ENCODE measurements at regions not wholly inside any gene's neighbourhood (a gene's known extent, or its start where the extent isn't known, plus 50 kb on each side); places are given as distances from the start of the nearest gene placed in this dataset.

DNA sequence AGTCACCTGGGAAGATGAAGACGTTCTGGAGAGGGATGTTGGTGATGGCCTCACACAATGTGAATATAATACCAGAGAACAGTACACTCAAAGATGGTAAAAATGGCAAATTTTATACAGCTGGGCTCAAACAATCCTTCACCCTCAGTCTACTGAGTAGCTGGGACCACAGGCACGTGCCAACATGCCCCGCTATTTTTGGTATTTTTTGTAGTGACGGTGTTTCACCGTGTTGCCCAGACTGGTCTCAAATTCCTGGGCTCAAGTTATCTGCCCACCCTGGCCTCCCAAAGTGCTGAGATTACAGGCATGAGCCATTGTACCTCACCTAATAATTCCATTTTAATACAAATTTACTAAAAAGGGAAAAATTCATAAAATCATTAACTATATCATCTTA, 280.3 kb upstream of the HSFY2 start:
- Histone ChIP-seq H2AFZ (ENCODE audit: low read length, unreplicated experiment) (no peak overlapping the region), H3K27ac (ENCODE audit: low read depth, low read length) (no peak overlapping the region), H3K4me1 (ENCODE audit: control insufficient read depth, insufficient read depth, low read length, unreplicated experiment) (peaks cover 2% of the 10 kb centered on the region), H3K27me3 (ENCODE audit: insufficient read depth, low read length) (no peaks in the 10 kb centered on the region), H3K4me3 (ENCODE audit: low read depth, low read length) (no peak overlapping the region), H3K79me2 (ENCODE audit: control insufficient read depth, insufficient read depth, low read length, unreplicated experiment) (no peaks in the 10 kb centered on the region), H3K36me3 (ENCODE audit: insufficient read depth, low read length) (no peaks in the 10 kb centered on the region)

DNA sequence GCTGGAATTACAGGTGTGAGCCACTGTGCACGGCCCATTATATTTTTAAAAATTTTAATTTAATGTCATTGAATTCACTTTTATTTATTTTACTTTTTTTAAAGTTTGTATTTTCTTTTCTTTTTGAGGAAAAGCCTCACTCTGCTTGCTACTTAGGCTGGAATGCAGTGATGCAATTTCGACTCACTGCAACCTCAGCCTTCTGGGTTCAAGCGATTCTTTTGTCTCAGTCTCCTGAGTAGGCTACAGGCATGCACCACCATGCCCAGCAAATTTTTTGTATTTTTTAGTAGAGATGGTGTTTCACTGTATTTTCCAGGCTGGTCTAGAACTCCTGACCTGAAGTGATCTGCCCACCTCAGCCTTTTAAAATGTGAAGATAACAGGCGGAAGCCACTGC, 277.5 kb upstream of the HSFY2 start:
- Histone ChIP-seq H3K4me1 (ENCODE audit: control insufficient read depth, insufficient read depth, low read length, unreplicated experiment) (peaks cover 2% of the 10 kb centered on the region), H3K36me3 (ENCODE audit: insufficient read depth, low read length) (no peaks in the 10 kb centered on the region), H3K27me3 (ENCODE audit: insufficient read depth, low read length) (no peaks in the 10 kb centered on the region), H3K79me2 (ENCODE audit: control insufficient read depth, insufficient read depth, low read length, unreplicated experiment) (no peaks in the 10 kb centered on the region), H2AFZ (ENCODE audit: low read length, unreplicated experiment) (no peak overlapping the region), H3K27ac (ENCODE audit: low read depth, low read length) (no peak overlapping the region), H3K4me3 (ENCODE audit: low read depth, low read length) (no peak overlapping the region)

DNA sequence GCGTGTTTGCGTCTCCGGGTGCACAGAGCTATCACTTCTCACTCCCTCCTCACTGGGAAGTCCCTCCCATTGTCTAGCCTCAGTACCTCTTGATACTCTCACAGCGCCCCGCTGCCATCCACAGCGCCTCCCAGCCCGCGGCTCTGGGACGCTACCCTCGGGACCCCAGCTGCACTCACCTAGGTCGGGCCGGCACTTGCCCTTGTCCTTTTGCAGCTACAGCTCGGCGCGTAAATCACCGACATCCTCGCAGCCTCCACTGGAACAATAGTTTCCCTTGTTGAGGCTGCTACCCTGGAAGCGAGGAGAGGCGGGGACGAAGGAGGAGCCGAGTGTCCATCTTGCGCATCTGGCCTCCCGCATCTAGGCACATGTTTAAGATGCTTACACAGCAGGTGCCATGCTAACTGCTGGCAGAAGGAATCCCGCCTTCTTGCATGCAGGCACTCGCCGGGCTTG, 269.5 kb upstream of the HSFY2 start:
- Histone ChIP-seq H3K27me3 (ENCODE audit: insufficient read depth, low read length) (no peaks in the 10 kb centered on the region), H3K27ac (ENCODE audit: low read depth, low read length) (no peak overlapping the region), H2AFZ (ENCODE audit: low read length, unreplicated experiment) (no peak overlapping the region), H3K4me3 (ENCODE audit: low read depth, low read length) (no peak overlapping the region), H3K36me3 (ENCODE audit: insufficient read depth, low read length) (no peaks in the 10 kb centered on the region), H3K4me1 (ENCODE audit: control insufficient read depth, insufficient read depth, low read length, unreplicated experiment) (no peaks in the 10 kb centered on the region), H3K79me2 (ENCODE audit: control insufficient read depth, insufficient read depth, low read length, unreplicated experiment) (no peaks in the 10 kb centered on the region)

DNA sequence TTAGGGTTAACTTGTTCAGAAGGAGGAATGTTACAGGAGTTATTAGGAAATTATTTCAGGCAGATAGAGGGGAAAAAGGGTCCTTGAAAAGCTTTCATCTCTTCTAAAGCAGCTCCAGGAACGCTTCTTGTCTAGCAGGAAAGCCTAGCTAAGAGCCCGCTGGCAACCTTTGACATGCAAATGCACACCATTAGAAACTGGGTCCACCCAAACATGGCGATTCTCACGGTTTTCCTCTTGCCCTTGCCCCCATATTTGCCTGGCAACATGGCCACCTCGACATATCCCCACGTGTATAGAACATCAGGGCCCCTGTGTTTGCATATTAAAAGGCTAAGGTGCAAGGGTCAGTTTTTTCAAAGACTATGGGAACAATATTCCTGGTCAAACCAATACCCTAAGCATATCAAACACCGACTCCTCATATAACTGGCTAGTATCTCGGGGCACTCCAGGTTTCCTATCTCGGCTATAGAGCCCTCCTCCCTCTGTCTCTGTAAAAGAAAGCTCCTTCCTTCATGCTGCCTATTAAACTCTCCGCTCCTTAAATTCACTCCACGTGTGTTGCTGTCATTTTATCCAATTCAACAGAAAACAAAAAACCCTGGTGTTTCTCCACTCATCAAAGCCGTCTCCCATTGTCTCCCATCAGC, 268.9 kb upstream of the HSFY2 start:
- Histone ChIP-seq H3K27ac (ENCODE audit: low read depth, low read length) (no peak overlapping the region), H2AFZ (ENCODE audit: low read length, unreplicated experiment) (no peak overlapping the region), H3K36me3 (ENCODE audit: insufficient read depth, low read length) (no peaks in the 10 kb centered on the region), H3K79me2 (ENCODE audit: control insufficient read depth, insufficient read depth, low read length, unreplicated experiment) (no peaks in the 10 kb centered on the region), H3K27me3 (ENCODE audit: insufficient read depth, low read length) (no peaks in the 10 kb centered on the region), H3K4me1 (ENCODE audit: control insufficient read depth, insufficient read depth, low read length, unreplicated experiment) (no peaks in the 10 kb centered on the region), H3K4me3 (ENCODE audit: low read depth, low read length) (no peak overlapping the region)

DNA sequence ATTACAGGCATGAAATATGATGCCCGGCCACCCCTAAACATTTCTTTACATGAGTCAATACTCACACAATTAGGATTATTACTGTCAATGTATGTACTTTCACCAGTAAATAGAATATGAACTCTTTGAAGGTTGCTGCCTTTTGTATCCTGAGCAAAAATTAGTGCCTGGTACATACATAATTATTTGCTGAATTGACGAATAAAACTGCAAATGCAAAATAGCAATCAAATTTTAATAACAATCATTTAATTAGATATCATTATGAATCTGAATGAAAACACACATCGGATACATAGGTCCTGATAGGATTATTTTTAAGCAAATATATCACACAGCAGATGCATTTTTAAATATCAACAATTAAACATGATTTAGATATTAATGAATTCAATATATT, 253.1 kb upstream of the HSFY2 start:
- Histone ChIP-seq H2AFZ (ENCODE audit: low read length, unreplicated experiment) (no peak overlapping the region), H3K79me2 (ENCODE audit: control insufficient read depth, insufficient read depth, low read length, unreplicated experiment) (no peaks in the 10 kb centered on the region), H3K4me3 (ENCODE audit: low read depth, low read length) (no peak overlapping the region), H3K27me3 (ENCODE audit: insufficient read depth, low read length) (no peaks in the 10 kb centered on the region), H3K4me1 (ENCODE audit: control insufficient read depth, insufficient read depth, low read length, unreplicated experiment) (no peaks in the 10 kb centered on the region), H3K27ac (ENCODE audit: low read depth, low read length) (no peak overlapping the region), H3K36me3 (ENCODE audit: insufficient read depth, low read length) (no peaks in the 10 kb centered on the region)

DNA sequence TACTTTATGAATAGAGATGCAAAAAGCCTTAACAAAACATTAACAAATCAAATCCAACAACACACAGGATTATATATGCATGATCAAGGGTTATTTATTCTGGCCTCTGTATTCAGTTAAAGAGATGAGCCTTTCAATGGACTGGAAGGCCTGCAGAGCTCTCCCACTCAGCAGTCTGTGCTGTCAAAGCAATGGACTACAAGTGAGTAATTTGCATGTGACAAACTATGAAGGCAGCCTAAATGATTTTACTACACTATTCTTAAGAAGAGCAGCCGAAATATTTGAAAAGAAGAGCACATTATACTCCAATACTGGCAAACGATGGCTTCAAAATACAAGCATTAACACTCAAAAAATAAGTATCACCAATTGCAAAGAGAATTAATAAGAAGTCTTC, 250.4 kb upstream of the HSFY2 start:
- no peaks in the 10 kb centered on the region for H3K79me2 ChIP-seq (ENCODE audit: control insufficient read depth, insufficient read depth, low read length, unreplicated experiment)
- H3K27ac ChIP-seq (ENCODE audit: low read depth, low read length) = no peak overlapping the region
- H3K4me3 ChIP-seq (ENCODE audit: low read depth, low read length) = no peak overlapping the region
- H2AFZ ChIP-seq (ENCODE audit: low read length, unreplicated experiment) = no peak overlapping the region
- no peaks in the 10 kb centered on the region for H3K4me1 ChIP-seq (ENCODE audit: control insufficient read depth, insufficient read depth, low read length, unreplicated experiment)
- H3K27me3 ChIP-seq (ENCODE audit: insufficient read depth, low read length) = no peaks in the 10 kb centered on the region
- H3K36me3 ChIP-seq (ENCODE audit: insufficient read depth, low read length) = no peaks in the 10 kb centered on the region

DNA sequence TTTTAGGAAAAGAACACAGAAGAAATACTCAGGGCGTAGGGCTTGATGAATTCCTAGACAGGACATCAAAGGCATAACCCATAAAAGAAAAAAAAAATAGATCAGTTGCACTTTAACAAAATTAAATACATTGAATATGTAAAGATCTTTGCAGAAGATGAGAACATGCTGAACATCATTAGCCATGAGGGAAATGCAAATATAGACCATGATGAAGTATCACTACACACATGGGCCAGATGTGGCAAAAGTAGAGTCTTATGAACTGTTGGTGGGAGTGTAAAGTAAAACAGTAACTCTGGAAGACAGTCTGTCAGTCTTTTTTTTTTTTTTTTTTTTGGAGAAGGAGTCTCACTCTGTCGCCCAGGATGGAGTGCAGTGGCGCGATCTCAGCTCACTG, 246.7 kb upstream of the HSFY2 start:
- Histone ChIP-seq H3K27ac (ENCODE audit: low read depth, low read length) (no peak overlapping the region), H3K79me2 (ENCODE audit: control insufficient read depth, insufficient read depth, low read length, unreplicated experiment) (no peaks in the 10 kb centered on the region), H3K4me3 (ENCODE audit: low read depth, low read length) (no peak overlapping the region), H2AFZ (ENCODE audit: low read length, unreplicated experiment) (no peak overlapping the region), H3K27me3 (ENCODE audit: insufficient read depth, low read length) (no peaks in the 10 kb centered on the region), H3K4me1 (ENCODE audit: control insufficient read depth, insufficient read depth, low read length, unreplicated experiment) (no peaks in the 10 kb centered on the region), H3K36me3 (ENCODE audit: insufficient read depth, low read length) (no peaks in the 10 kb centered on the region)

DNA sequence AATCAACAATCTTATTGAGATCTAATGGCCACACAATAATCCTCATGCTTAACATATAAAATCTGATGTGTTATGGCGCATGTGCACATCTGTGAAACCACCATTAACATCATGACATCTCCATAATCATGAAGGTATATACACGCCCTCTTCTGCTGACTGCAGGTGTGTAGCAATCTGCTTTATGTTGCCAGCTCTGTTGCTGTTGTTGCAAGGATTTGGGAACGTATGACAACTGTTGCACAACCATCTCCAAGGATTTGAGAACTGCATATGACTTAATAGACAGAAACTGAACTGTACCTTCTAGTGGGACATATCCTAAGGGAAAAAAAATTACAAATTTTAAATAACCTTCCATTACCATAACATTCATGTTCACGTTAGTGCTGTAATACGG, 243.5 kb upstream of the HSFY2 start:
- Histone ChIP-seq H2AFZ (ENCODE audit: low read length, unreplicated experiment) (no peak overlapping the region), H3K27ac (ENCODE audit: low read depth, low read length) (no peak overlapping the region), H3K36me3 (ENCODE audit: insufficient read depth, low read length) (no peaks in the 10 kb centered on the region), H3K4me1 (ENCODE audit: control insufficient read depth, insufficient read depth, low read length, unreplicated experiment) (no peaks in the 10 kb centered on the region), H3K79me2 (ENCODE audit: control insufficient read depth, insufficient read depth, low read length, unreplicated experiment) (no peaks in the 10 kb centered on the region), H3K4me3 (ENCODE audit: low read depth, low read length) (no peak overlapping the region), H3K27me3 (ENCODE audit: insufficient read depth, low read length) (no peaks in the 10 kb centered on the region)

DNA sequence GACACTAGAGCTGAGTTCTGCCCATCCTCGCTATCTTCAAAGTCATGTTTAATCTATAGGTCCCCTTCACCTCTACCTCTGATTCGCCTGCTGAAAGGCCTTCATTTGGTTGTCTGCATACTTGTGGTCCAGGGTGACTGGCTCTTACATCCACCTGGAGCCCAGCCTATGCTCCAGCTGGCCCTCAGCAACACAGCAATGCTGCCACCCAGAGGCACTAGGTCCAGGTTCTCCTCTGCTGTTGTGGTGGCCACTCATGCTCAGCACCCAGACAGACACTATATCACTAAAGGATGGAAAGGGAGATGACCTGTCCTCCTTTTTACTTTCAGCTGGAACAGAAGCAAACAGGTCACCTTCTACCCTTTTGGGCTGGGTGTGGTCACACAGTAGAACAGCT, 242.3 kb upstream of the HSFY2 start:
- no peaks in the 10 kb centered on the region for H3K27me3 ChIP-seq (ENCODE audit: insufficient read depth, low read length)
- H2AFZ ChIP-seq (ENCODE audit: low read length, unreplicated experiment) = no peak overlapping the region
- no peaks in the 10 kb centered on the region for H3K36me3 ChIP-seq (ENCODE audit: insufficient read depth, low read length)
- H3K4me1 ChIP-seq (ENCODE audit: control insufficient read depth, insufficient read depth, low read length, unreplicated experiment) = no peaks in the 10 kb centered on the region
- no peaks in the 10 kb centered on the region for H3K79me2 ChIP-seq (ENCODE audit: control insufficient read depth, insufficient read depth, low read length, unreplicated experiment)
- no peak overlapping the region for H3K4me3 ChIP-seq (ENCODE audit: low read depth, low read length)
- H3K27ac ChIP-seq (ENCODE audit: low read depth, low read length) = no peak overlapping the region

DNA sequence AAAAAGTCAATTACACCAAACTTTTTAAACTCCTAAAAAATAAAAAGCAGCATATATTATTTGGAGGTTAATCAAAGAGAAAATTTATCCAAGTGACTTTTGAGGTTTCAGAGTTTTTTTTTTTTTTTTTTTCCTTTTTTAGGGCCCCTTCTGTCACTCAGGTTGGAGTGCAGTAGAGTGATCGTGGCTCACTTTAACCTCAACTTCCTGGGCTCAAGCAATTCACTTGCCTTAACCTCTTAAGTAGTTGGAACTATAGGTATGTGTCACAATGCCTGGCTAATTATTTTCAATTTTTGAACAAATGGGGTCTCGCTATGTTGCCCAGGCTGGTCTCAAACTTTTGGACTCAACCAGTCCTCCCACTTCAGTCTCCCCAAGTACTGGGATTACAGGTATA, 241.7 kb upstream of the HSFY2 start:
- Histone ChIP-seq H3K4me3 (ENCODE audit: low read depth, low read length) (no peak overlapping the region), H2AFZ (ENCODE audit: low read length, unreplicated experiment) (no peak overlapping the region), H3K36me3 (ENCODE audit: insufficient read depth, low read length) (no peaks in the 10 kb centered on the region), H3K27ac (ENCODE audit: low read depth, low read length) (no peak overlapping the region), H3K79me2 (ENCODE audit: control insufficient read depth, insufficient read depth, low read length, unreplicated experiment) (no peaks in the 10 kb centered on the region), H3K27me3 (ENCODE audit: insufficient read depth, low read length) (no peaks in the 10 kb centered on the region), H3K4me1 (ENCODE audit: control insufficient read depth, insufficient read depth, low read length, unreplicated experiment) (no peaks in the 10 kb centered on the region)

DNA sequence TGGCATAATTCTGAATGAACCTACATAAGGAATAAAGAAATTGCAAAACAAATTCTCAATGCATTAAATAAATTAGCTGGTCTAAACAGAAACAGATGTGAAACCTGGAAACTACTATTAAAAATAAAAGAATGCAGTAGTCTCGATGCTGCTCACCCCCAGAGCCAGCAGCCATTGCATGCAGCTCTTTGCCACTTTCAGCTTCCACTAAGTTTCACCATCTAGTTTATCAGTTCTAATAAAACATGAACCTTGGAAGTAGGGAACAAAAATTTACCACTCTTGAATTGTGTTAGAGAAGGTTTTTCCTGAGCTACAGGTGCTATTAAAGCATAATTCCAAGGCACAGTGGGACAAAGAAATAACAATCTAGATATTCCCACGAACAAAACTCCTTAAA, 239.4 kb upstream of the HSFY2 start:
- Histone ChIP-seq H3K79me2 (ENCODE audit: control insufficient read depth, insufficient read depth, low read length, unreplicated experiment) (no peaks in the 10 kb centered on the region), H3K27me3 (ENCODE audit: insufficient read depth, low read length) (no peaks in the 10 kb centered on the region)

More for the DNA sequence above, 239.4 kb upstream of the HSFY2 start:
- Histone ChIP-seq H2AFZ (ENCODE audit: low read length, unreplicated experiment) (no peak overlapping the region), H3K36me3 (ENCODE audit: insufficient read depth, low read length) (no peaks in the 10 kb centered on the region), H3K4me3 (ENCODE audit: low read depth, low read length) (no peak overlapping the region), H3K4me1 (ENCODE audit: control insufficient read depth, insufficient read depth, low read length, unreplicated experiment) (no peaks in the 10 kb centered on the region), H3K27ac (ENCODE audit: low read depth, low read length) (no peak overlapping the region)

Measured in ACC112 (cell line).